HEK293T (cell line): ENCODE measurements at regions not wholly inside any gene's neighbourhood (a gene's known extent, or its start where the extent isn't known, plus 50 kb on each side); places are given as distances from the start of the nearest gene placed in this dataset.

Experiments used
- ARNT ChIP-seq: fragments of 450-650 bp; IDR thresholded peaks from 2 replicates; pipeline ENCODE4 v1.6.1; 2017; ENCODE audit warnings: mild to moderate bottlenecking
- BHLHE40 ChIP-seq: fragments of 450-650 bp; IDR thresholded peaks from 2 replicates; pipeline ENCODE4 v1.6.1; 2016; ENCODE audit warnings: mild to moderate bottlenecking, moderate library complexity, borderline replicate concordance
- CTBP1 ChIP-seq: fragments of 450-650 bp; IDR thresholded peaks from 2 replicates; pipeline ENCODE4 v1.6.1; 2016; ENCODE audit warnings: borderline replicate concordance
- ELF4 ChIP-seq: fragments of 450-650 bp; IDR thresholded peaks from 2 replicates; pipeline ENCODE4 v1.6.1; 2017; ENCODE audit warnings: antibody characterized with exemption
- FOXA1 ChIP-seq: fragments of 450-650 bp; IDR thresholded peaks from 2 replicates; pipeline ENCODE4 v1.6.1; 2016; ENCODE audit warnings: mild to moderate bottlenecking
- FOXK2 ChIP-seq: fragments of 450-650 bp; IDR thresholded peaks from 2 replicates; pipeline ENCODE4 v1.6.1; 2016; ENCODE audit warnings: mild to moderate bottlenecking
- FOXM1 ChIP-seq: fragments of 450-650 bp; IDR thresholded peaks from 2 replicates; pipeline ENCODE4 v1.6.1; 2017; ENCODE audit warnings: mild to moderate bottlenecking, borderline replicate concordance
- LEF1 ChIP-seq: fragments of 450-650 bp; IDR thresholded peaks from 2 replicates; pipeline ENCODE4 v1.6.1; 2017; ENCODE audit warnings: mild to moderate bottlenecking, borderline replicate concordance
- SP1 ChIP-seq: fragments of 450-650 bp; IDR thresholded peaks from 2 replicates; pipeline ENCODE4 v1.6.1; 2017
- SUZ12 ChIP-seq: fragments of 450-650 bp; IDR thresholded peaks from 2 replicates; pipeline ENCODE4 v1.6.1; 2016; ENCODE audit warnings: mild to moderate bottlenecking
- TARDBP ChIP-seq: fragments of 450-650 bp; IDR thresholded peaks from 2 replicates; pipeline ENCODE4 v1.6.1; 2016

GRCh38 chr1:2874607-2875480, 73.4 kb upstream of the TTC34 start:
- TF ChIP-seq SP1 (no peak), TARDBP (no peak), ELF4 (no peak), CTBP1 (no peak), FOXM1 (no peak), FOXA1 (no peak), SUZ12 (no peak), LEF1 (no peak), BHLHE40 (no peak), FOXK2 (no peak), ARNT (no peak)
